Loucy (cell line): ENCODE measurements at regions not wholly inside any gene's neighbourhood (a gene's known extent, or its start where the extent isn't known, plus 50 kb on each side); places are given as distances from the start of the nearest gene placed in this dataset.

Experiments
- EZH2phosphoT487 ChIP-seq: fragments of 200-600 bp; IDR thresholded peaks from 2 replicates; pipeline ENCODE4 v1.6.1; 2018; ENCODE audit warnings: antibody characterized with exemption, mild to moderate bottlenecking, moderate library complexity, borderline replicate concordance
- TF ChIP-seq, protein P1 (sequence below): fragments of 200-600 bp; sonication (generic); conservative IDR thresholded peaks from 2 replicates; pipeline ENCODE4 v1.5.1; 2014; ENCODE audit warnings: mild to moderate bottlenecking, antibody characterized with exemption, low read length

DNA sequence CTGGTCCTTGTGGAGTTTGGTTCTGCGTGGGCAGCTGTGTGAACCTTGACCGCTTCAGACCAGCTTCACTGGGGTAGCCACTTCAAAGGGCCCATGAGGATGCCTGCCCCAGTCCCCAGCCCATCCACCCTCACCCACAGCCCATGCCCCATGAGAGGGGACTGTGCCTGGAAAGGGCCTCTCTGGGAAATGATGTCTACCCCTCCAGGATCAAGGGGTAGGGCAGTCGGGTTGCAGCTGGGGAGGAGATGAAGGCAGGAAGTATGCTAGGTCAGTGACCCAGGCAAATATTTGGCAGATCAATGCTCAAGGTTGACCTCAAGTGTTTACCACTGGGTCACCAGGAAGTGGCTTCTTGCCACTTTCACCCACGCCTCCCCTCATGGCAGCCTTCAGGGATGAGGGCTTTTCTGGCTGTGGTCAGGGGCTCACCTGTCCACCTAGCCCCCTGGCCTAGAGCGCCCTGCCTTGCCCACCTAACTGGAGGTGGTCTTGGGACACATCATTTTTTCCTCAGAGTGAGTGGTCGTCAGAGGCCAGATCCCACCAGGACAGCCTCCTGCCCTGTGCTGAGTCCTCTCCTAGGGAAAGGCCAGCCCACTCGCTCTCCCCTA is 109.5 kb downstream of the SNX5 start:
- no peak for TF ChIP-seq EZH2phosphoT487
- TF ChIP-seq, protein P1, sequence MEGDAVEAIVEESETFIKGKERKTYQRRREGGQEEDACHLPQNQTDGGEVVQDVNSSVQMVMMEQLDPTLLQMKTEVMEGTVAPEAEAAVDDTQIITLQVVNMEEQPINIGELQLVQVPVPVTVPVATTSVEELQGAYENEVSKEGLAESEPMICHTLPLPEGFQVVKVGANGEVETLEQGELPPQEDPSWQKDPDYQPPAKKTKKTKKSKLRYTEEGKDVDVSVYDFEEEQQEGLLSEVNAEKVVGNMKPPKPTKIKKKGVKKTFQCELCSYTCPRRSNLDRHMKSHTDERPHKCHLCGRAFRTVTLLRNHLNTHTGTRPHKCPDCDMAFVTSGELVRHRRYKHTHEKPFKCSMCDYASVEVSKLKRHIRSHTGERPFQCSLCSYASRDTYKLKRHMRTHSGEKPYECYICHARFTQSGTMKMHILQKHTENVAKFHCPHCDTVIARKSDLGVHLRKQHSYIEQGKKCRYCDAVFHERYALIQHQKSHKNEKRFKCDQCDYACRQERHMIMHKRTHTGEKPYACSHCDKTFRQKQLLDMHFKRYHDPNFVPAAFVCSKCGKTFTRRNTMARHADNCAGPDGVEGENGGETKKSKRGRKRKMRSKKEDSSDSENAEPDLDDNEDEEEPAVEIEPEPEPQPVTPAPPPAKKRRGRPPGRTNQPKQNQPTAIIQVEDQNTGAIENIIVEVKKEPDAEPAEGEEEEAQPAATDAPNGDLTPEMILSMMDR: no peak
